ENCODE measurements at regions not wholly inside any gene's neighbourhood (a gene's known extent, or its start where the extent isn't known, plus 50 kb on each side); places are given as distances from the start of the nearest gene placed in this dataset.

GRCh38 chr9:80085668-80086067 lies 513.9 kb downstream of the TLE4 start:
- no peak for ATAC-seq
- no peak overlapping the region for H2AFZ ChIP-seq (ENCODE audit: low read length)
- H3K79me2 ChIP-seq (ENCODE audit: insufficient read depth, low read length), result no peaks in the 10 kb centered on the region
- in situ Hi-C loops (cut with HindIII; ENCODE audit: extremely low pct_ligation_motif_present, low pct_unique_long_range_greater_than_20kb), result no loop called here
- no peaks in the 10 kb centered on the region for H3K27me3 ChIP-seq (ENCODE audit: control insufficient read depth in 1 of 2, insufficient read depth in 2 of 2, low read length in 2 of 2)
- CTCF ChIA-PET (ENCODE audit: low intra/inter-chr PET ratio, low total read pairs), result no interaction called here
- no peak overlapping the region for H3K4me3 ChIP-seq (replicated peaks in 1 of 3; ENCODE audit: insufficient read depth in 1 of 3, low read depth in 2 of 3, low read length in 3 of 3)
- H3K4me1 ChIP-seq (ENCODE audit: insufficient read depth, low read length), result no peaks in the 10 kb centered on the region
- no peak overlapping the region for H3K4me2 ChIP-seq (ENCODE audit: low read depth, low read length)
- H3K27ac ChIP-seq (ENCODE audit: extremely low read length, insufficient read depth, low read length), result no peak overlapping the region
- no peak for FAIRE-seq
- no peaks in the 10 kb centered on the region; the same call in none of the 2 replicates for H3K9me3 ChIP-seq (ENCODE audit: low read length)
- no peaks in the 10 kb centered on the region for H4K20me1 ChIP-seq (ENCODE audit: insufficient read depth, low read length)
- BruUV-seq (replicated peaks), result no TSS peak
- no peak for DNase-seq (ENCODE audit: low spot score)
- H3K9ac ChIP-seq (ENCODE audit: insufficient read depth, low read depth, low read length), result no peak overlapping the region
- no peaks in the 10 kb centered on the region for H3K36me3 ChIP-seq (replicated peaks in 1 of 2; ENCODE audit: control insufficient read depth in 1 of 2, insufficient read depth in 2 of 2, low read length in 2 of 2)
- 0% methylated on average over 1 of the region's 1 CpG for WGBS (ENCODE audit: low lambda C conversion rate)
- POLR2A ChIA-PET, result no interaction called here
- intact Hi-C loops (cut with micrococcal nuclease; ENCODE audit: unreplicated experiment), result no loop called here
- no peak for TF ChIP-seq RAD51 (IDR thresholded peaks at IDR 0.05; ENCODE audit: borderline replicate concordance)
- TF ChIP-seq, protein P1, sequence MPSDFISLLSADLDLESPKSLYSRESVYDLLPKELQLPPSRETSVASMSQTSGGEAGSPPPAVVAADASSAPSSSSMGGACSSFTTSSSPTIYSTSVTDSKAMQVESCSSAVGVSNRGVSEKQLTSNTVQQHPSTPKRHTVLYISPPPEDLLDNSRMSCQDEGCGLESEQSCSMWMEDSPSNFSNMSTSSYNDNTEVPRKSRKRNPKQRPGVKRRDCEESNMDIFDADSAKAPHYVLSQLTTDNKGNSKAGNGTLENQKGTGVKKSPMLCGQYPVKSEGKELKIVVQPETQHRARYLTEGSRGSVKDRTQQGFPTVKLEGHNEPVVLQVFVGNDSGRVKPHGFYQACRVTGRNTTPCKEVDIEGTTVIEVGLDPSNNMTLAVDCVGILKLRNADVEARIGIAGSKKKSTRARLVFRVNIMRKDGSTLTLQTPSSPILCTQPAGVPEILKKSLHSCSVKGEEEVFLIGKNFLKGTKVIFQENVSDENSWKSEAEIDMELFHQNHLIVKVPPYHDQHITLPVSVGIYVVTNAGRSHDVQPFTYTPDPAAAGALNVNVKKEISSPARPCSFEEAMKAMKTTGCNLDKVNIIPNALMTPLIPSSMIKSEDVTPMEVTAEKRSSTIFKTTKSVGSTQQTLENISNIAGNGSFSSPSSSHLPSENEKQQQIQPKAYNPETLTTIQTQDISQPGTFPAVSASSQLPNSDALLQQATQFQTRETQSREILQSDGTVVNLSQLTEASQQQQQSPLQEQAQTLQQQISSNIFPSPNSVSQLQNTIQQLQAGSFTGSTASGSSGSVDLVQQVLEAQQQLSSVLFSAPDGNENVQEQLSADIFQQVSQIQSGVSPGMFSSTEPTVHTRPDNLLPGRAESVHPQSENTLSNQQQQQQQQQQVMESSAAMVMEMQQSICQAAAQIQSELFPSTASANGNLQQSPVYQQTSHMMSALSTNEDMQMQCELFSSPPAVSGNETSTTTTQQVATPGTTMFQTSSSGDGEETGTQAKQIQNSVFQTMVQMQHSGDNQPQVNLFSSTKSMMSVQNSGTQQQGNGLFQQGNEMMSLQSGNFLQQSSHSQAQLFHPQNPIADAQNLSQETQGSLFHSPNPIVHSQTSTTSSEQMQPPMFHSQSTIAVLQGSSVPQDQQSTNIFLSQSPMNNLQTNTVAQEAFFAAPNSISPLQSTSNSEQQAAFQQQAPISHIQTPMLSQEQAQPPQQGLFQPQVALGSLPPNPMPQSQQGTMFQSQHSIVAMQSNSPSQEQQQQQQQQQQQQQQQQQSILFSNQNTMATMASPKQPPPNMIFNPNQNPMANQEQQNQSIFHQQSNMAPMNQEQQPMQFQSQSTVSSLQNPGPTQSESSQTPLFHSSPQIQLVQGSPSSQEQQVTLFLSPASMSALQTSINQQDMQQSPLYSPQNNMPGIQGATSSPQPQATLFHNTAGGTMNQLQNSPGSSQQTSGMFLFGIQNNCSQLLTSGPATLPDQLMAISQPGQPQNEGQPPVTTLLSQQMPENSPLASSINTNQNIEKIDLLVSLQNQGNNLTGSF (CRISPR knock-in tag; IDR thresholded peaks at IDR 0.05), result no peak
- TF ChIP-seq, protein P2, sequence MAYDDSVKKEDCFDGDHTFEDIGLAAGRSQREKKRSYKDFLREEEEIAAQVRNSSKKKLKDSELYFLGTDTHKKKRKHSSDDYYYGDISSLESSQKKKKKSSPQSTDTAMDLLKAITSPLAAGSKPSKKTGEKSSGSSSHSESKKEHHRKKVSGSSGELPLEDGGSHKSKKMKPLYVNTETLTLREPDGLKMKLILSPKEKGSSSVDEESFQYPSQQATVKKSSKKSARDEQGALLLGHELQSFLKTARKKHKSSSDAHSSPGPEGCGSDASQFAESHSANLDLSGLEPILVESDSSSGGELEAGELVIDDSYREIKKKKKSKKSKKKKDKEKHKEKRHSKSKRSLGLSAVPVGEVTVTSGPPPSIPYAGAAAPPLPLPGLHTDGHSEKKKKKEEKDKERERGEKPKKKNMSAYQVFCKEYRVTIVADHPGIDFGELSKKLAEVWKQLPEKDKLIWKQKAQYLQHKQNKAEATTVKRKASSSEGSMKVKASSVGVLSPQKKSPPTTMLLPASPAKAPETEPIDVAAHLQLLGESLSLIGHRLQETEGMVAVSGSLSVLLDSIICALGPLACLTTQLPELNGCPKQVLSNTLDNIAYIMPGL (CRISPR knock-in tag; IDR thresholded peaks at IDR 0.05; ENCODE audit: borderline replicate concordance in 1 of 2, low read depth in 1 of 2), result no peak
- TF ChIP-seq ZNF414 (CRISPR knock-in tag; IDR thresholded peaks at IDR 0.05), result no peak
- no peak for TF ChIP-seq AGO2 (optimal IDR thresholded peaks at IDR 0.05; ENCODE audit: low read depth, low read length)
- no peak for TF ChIP-seq KLF12 (CRISPR knock-in tag; IDR thresholded peaks at IDR 0.05; ENCODE audit: borderline replicate concordance)
- TF ChIP-seq ZSCAN29 (CRISPR knock-in tag; conservative IDR thresholded peaks at IDR 0.05), result no peak
- no peak for TF ChIP-seq KDM4B (CRISPR knock-in tag; IDR thresholded peaks at IDR 0.05)
- TF ChIP-seq HCFC1 (IDR thresholded peaks at IDR 0.05; ENCODE audit: low read depth, low read length), result no peak
- no peak for TF ChIP-seq ZNF766 (CRISPR knock-in tag; IDR thresholded peaks at IDR 0.05; ENCODE audit: borderline replicate concordance)
- no peak for TF ChIP-seq ZNF468 (CRISPR knock-in tag; IDR thresholded peaks at IDR 0.05)
- no peak for TF ChIP-seq SNAI1 (CRISPR knock-in tag; IDR thresholded peaks at IDR 0.05; ENCODE audit: borderline replicate concordance)
- TF ChIP-seq, protein P3, sequence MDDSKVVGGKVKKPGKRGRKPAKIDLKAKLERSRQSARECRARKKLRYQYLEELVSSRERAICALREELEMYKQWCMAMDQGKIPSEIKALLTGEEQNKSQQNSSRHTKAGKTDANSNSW (CRISPR knock-in tag; IDR thresholded peaks at IDR 0.05; ENCODE audit: borderline replicate concordance), result no peak
- no peak for TF ChIP-seq SP5 (CRISPR knock-in tag; IDR thresholded peaks at IDR 0.05; ENCODE audit: borderline replicate concordance, low read depth)
- no peak for TF ChIP-seq EED (CRISPR knock-in tag; IDR thresholded peaks at IDR 0.05)
- TF ChIP-seq, protein P4, sequence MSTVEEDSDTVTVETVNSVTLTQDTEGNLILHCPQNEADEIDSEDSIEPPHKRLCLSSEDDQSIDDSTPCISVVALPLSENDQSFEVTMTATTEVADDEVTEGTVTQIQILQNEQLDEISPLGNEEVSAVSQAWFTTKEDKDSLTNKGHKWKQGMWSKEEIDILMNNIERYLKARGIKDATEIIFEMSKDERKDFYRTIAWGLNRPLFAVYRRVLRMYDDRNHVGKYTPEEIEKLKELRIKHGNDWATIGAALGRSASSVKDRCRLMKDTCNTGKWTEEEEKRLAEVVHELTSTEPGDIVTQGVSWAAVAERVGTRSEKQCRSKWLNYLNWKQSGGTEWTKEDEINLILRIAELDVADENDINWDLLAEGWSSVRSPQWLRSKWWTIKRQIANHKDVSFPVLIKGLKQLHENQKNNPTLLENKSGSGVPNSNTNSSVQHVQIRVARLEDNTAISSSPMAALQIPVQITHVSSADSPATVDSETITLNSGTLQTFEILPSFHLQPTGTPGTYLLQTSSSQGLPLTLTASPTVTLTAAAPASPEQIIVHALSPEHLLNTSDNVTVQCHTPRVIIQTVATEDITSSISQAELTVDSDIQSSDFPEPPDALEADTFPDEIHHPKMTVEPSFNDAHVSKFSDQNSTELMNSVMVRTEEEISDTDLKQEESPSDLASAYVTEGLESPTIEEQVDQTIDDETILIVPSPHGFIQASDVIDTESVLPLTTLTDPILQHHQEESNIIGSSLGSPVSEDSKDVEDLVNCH (CRISPR knock-in tag; IDR thresholded peaks at IDR 0.05), result no peak
